SJSA1 (cell line): ENCODE measurements at regions not wholly inside any gene's neighbourhood (a gene's known extent, or its start where the extent isn't known, plus 50 kb on each side); places are given as distances from the start of the nearest gene placed in this dataset.

ENCODE experiments used
- DNase-seq, 2 experiments: peaks; one replicate each; pipeline ENCODE4 v3.0.0-alpha.2; 2015 to 2020; ENCODE audit warnings: low spot score in 2 of 2, low read depth in 1 of 2
- H3K27ac ChIP-seq: fragments of 250-450 bp; sonication (Bioruptor Pico); 2 replicates; pipeline ENCODE4 v1.5.1; 2020; ENCODE audit warnings: mild to moderate bottlenecking, moderate library complexity
- H3K27me3 ChIP-seq: fragments of 250-450 bp; sonication (Bioruptor Pico); replicated peaks from 2 replicates; pipeline ENCODE4 v1.5.1; 2020; ENCODE audit warnings: mild to moderate bottlenecking, moderate library complexity
- H3K36me3 ChIP-seq: fragments of 250-450 bp; sonication (Bioruptor Pico); 2 replicates; pipeline ENCODE4 v1.5.1; 2020; ENCODE audit warnings: mild to moderate bottlenecking
- H3K4me1 ChIP-seq: fragments of 250-450 bp; sonication (Bioruptor Pico); replicated peaks from 2 replicates; pipeline ENCODE4 v1.6.1; 2021; ENCODE audit warnings: mild to moderate bottlenecking
- H3K4me3 ChIP-seq: fragments of 250-450 bp; sonication (Bioruptor Pico); 2 replicates; pipeline ENCODE4 v1.5.1; 2020; ENCODE audit warnings: mild to moderate bottlenecking
- H3K9me3 ChIP-seq: fragments of 250-450 bp; sonication (Bioruptor Pico); replicated peaks from 2 replicates; pipeline ENCODE4 v1.5.1; 2020; ENCODE audit warnings: mild to moderate bottlenecking

DNA sequence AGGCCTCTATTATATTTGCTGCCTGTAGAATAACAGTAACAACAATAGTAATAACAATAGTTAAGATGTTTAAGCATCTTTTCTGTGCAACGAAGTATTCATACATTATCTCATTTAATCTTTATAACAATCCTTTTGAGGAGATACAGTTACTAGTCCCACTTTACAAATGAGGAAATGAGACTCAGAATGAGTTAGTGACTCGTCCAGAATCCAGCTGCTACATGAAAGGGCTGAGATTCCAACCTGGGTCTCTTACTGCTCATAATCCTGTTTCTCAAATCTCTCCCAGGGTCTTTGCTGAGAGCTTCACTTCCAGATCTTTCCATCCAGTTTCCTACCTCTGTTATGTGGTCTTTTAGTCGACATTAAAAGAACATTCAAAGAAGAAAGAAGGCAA, 173.7 kb upstream of the TMPO start:
- Histone ChIP-seq H3K27ac (no peak overlapping the region), H3K36me3 (no peaks in the 10 kb centered on the region), H3K4me1 (no peaks in the 10 kb centered on the region), H3K4me3 (no peak overlapping the region), H3K27me3 (peaks cover 10% of the 10 kb centered on the region; the same call in 1 of the 2 replicates), H3K9me3 (no peaks in the 10 kb centered on the region)
- DNase-seq, result no peak

DNA sequence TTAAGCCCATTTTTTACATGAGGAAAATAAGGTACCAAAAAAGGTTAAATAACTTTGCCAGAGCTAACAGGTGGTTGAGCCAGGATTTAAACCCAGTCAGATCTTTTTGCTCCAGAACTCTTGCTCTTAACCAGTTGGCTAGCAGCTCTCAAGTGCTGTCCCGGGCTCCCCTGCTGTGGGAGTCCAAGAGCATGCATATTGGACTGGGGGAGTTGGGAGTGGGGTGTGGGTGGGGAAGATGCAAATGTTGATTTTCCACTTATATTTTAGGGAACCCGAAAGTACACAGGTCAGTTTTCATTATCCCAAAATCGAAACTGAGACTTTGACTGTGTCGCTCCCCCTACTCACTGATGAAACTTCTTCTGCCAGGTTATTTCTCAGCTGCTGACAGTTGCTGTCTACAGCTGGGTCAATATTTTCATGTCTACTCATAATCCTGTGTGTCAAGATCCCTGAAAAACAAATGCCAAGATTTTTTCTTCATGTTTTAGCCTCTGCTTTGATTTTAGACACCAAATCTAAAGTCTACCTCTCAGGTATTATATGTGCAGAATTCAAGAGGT, 172.3 kb upstream of the TMPO start:
- no peaks in the 10 kb centered on the region for H3K4me1 ChIP-seq
- no peak overlapping the region for H3K4me3 ChIP-seq
- H3K36me3 ChIP-seq, result no peaks in the 10 kb centered on the region
- no peak overlapping the region for H3K27ac ChIP-seq
- DNase-seq, result no peak
- H3K27me3 ChIP-seq, result 0 out of 2 replicates have a peak, but pooled peaks cover 10% of the 10 kb centered on the region
- no peaks in the 10 kb centered on the region for H3K9me3 ChIP-seq

DNA sequence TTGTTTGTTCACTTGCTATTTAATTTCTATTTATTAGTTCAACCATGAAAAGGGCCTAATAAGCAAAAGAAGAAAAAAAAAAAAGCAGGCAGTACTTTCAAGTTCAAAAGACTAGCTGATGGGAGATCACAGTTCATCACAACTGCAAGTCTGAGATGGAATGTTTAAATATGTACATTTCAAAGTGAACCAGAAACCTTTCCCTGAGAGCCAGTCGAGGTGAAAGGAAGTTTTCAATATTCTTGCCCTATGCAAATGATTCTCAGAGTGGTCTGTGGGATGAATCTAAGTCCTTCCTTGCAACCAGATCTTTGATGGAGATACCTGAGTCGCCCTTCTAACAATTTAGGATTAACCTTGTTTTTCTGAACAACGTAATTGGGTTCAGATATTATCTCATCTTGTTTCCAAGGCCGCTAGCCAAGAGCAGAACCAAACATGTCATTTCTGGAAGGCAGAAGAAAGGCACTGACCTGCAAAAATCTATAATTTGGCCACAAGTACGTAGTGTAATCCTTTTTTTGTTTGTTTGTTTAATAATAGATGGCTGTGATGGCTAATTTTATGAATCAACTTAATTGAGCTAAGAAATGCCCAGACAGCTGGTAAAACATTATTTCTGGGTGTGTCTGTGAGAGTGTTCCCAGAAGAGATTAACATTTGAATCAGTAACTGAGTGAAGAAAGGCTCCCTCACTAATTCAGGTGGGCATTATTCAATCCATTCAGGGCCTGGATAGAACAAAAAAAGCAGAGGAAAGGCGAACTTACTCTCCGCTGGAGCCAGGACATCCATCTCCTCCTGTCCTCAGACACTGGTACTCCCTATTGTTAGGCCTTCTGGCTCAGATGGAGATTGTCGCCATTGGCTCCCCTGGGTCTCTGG, 171.1 kb upstream of the TMPO start:
- no peak for DNase-seq
- H3K27me3 ChIP-seq, result 0 out of 2 replicates have a peak, but pooled peaks cover 10% of the 10 kb centered on the region
- no peak overlapping the region for H3K27ac ChIP-seq
- no peaks in the 10 kb centered on the region for H3K4me1 ChIP-seq
- no peaks in the 10 kb centered on the region for H3K36me3 ChIP-seq
- H3K4me3 ChIP-seq, result no peak overlapping the region
- H3K9me3 ChIP-seq, result no peaks in the 10 kb centered on the region

DNA sequence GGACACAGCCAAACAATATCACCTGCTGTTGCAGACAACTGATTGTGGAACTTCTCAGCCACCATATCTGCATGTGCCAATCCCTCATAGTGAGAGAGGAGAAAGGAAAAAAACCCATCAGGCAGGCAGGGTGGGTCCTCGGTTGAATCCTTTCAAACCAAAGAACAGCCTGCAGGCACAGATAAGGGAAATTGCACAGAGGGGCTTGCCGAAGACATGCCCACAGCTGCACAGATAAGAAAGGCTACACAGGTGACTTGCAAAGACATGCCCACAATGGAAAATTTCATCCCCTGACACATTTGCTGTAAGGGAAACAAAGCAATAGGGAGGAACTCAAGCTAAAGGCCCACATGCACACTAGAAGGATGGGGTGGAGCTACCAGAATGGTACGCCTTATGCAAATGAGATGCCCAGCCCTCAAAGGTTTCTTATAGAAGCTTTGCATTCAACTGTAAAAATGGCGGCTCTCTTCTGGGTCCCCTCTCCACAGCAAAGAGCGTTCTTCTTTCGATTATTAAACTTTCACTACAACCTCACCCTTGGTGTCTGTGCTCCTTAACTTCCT, 170.0 kb upstream of the TMPO start:
- DNase-seq, result no peak
- H3K27ac ChIP-seq, result no peak overlapping the region
- no peak overlapping the region for H3K4me3 ChIP-seq
- no peaks in the 10 kb centered on the region for H3K4me1 ChIP-seq
- 0 out of 2 replicates have a peak, but pooled peaks cover 10% of the 10 kb centered on the region for H3K27me3 ChIP-seq
- H3K36me3 ChIP-seq, result no peaks in the 10 kb centered on the region
- no peaks in the 10 kb centered on the region for H3K9me3 ChIP-seq

DNA sequence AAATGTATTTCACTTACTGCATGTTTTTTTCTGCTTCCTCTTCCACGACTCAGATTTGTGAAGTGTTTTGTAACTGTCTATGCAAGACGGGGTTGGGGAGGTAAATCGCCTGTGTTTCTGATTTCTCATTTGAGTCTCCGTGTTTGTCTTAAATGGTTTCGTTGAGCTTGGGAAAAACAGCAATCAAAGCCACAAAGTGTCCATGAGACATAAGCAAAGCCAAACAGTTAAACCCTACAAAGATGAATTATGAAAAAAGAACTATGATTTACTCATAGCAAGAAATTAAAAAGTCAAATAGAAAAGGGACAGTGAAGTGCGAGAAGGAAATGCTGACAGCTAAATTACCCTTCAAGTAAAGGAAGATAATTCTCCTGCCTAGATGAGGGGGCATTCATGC, 164.3 kb upstream of the TMPO start:
- no peak for DNase-seq
- Histone ChIP-seq H3K36me3 (no peaks in the 10 kb centered on the region), H3K4me1 (peaks cover 11% of the 10 kb centered on the region), H3K9me3 (no peaks in the 10 kb centered on the region), H3K27ac (no peak overlapping the region), H3K4me3 (no peak overlapping the region), H3K27me3 (no peaks in the 10 kb centered on the region)

DNA sequence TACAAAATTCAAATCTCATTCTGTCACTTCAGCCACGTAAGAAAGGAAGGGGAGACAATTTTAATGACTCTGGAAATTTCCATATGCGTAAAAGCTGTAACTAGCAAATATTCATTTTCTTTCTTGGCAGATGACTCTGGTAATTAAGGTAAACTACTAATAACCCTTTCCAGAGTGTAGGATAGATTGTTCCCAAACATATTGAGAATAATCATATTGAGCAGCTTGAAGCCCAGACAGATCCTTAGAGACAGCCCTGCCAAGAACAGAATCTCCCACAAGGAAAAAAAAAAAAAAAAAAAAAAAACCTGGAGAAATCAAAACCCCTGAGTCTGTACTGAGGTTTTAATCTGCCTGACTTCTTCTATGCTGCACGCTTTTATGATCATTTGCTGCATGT, 163.6 kb upstream of the TMPO start:
- no peaks in the 10 kb centered on the region for H3K27me3 ChIP-seq
- H3K4me1 ChIP-seq, result peaks cover 11% of the 10 kb centered on the region
- no peak for DNase-seq
- H3K27ac ChIP-seq, result no peak overlapping the region
- H3K36me3 ChIP-seq, result no peaks in the 10 kb centered on the region
- no peak overlapping the region for H3K4me3 ChIP-seq
- no peaks in the 10 kb centered on the region for H3K9me3 ChIP-seq

DNA sequence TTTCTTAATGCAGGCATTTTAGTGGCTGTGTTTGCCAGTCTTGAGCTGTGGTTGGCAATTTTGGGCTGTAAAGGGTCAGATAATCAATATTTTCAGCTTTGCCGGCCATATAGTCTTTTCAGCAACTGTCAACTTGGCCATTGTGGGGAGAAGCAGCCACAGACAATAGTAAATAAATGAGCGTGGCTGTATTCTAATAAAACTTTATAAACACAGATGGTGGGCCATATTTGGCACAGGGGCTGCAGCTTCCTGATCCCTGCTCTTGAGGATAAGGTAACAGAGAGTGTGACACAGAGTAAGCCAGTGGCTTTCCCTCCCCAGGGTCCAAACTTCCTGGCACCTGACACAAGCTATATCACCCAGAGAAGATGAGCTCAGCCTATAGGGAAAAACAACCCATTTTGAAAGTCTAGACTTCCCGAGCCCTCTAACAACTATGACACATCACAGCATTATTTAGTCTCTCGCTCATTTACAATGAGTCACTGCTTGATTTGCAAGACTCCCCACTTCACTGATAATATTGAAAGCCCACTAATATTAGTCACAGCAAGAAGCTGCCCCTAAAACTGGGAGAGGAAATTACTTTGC, 163.1 kb upstream of the TMPO start:
- Histone ChIP-seq H3K27ac (peak overlapping the region; percentile 1; the same call in 1 of the 2 replicates), H3K4me3 (no peak overlapping the region), H3K4me1 (peaks cover 11% of the 10 kb centered on the region), H3K36me3 (no peaks in the 10 kb centered on the region), H3K27me3 (no peaks in the 10 kb centered on the region), H3K9me3 (no peaks in the 10 kb centered on the region)
- DNase-seq, result peak; percentile 47 to 73

DNA sequence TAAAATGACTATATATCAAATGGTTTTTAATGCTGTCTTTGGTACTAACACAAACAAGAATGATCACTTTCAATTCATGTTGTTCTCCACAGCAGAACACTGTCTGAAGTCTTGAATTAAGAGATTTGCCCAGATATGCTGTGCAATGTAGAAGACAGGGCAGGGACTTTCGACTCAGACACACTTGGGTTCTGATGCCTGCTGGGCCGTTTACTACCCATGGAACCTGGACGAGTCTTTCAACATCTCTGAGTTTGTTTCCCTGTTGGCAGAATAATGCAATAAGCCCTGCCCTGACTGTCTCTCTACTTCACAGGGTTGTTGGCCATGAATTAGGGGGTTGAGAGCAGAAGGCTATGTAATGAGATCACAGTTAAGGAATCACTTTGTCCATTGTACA, 162.6 kb upstream of the TMPO start:
- Histone ChIP-seq H3K9me3 (no peaks in the 10 kb centered on the region), H3K4me3 (no peak overlapping the region), H3K36me3 (no peaks in the 10 kb centered on the region), H3K27me3 (no peaks in the 10 kb centered on the region), H3K4me1 (peaks cover 11% of the 10 kb centered on the region), H3K27ac (peak overlapping the region; percentile 1; the same call in 1 of the 2 replicates)
- DNase-seq, result no peak

DNA sequence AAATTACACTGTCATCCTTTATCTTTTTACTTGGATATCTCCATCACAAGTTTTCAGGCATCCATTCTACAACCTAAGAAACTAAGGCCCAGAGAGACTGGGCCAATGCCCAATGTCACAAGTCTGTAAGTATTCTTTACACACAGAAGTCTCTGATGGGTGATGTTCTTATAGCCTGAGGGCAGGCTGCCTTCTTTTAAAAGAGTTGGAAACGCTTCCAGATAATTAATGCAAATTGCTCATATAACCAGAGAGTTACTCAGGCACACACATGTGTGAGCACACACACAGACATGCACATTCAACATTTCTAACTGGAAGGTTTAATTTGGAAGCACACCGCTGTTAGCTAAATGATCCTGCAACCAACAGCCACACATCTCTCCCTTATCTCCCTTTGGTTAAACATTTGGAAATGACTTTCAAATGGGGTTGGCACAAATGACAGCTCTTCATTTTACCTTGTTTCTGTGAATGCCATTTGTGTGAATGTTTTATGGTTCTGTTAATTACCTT, 160.8 kb upstream of the TMPO start:
- Histone ChIP-seq H3K36me3 (no peaks in the 10 kb centered on the region), H3K9me3 (no peaks in the 10 kb centered on the region), H3K4me1 (peaks cover 11% of the 10 kb centered on the region), H3K27me3 (no peaks in the 10 kb centered on the region; the same call in 1 of the 2 replicates), H3K4me3 (no peak overlapping the region), H3K27ac (no peak overlapping the region)
- DNase-seq, result no peak

DNA sequence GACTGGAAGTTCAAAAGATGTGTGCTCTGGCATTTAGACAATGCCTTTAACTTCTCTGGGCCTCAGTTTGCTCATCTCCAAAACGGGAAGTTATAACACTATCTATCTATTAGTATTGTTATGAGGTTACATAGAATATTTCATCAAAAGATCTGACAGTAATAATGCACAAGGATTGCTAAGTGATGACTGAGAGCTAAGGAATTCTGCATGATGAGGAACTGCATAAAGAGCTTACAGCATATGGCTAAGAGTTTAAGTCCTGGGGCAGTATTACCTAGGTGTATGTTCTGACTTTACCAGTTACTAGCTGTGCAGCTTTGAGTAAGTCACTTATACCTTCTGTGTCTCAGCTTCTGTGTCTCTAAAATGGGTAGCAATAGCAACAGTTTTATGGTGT, 160.1 kb upstream of the TMPO start:
- no peaks in the 10 kb centered on the region for H3K36me3 ChIP-seq
- H3K4me3 ChIP-seq, result no peak overlapping the region
- no peak overlapping the region for H3K27ac ChIP-seq
- no peaks in the 10 kb centered on the region for H3K9me3 ChIP-seq
- peaks cover 11% of the 10 kb centered on the region for H3K4me1 ChIP-seq
- no peaks in the 10 kb centered on the region; the same call in 1 of the 2 replicates for H3K27me3 ChIP-seq
- no peak for DNase-seq

DNA sequence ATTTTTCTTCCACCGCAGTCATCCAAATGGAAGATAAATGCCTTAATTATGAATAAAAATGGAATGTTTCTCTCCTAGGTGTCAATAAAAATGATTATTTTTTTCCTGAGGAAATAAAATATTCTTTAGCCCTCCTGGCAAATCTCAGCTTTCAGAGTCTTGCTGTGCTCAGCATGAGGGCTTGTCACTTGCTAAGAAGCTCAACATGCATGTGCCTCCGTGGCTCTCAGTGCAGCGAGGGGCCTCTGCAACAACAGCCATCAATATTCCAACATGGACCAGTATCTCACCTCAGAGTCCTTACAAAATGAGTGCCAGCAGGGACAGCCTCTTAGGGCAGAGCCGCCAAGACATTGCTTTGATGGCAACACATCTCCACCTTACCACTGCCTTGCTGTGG, 159.5 kb upstream of the TMPO start:
- Histone ChIP-seq H3K9me3 (no peaks in the 10 kb centered on the region), H3K27me3 (no peaks in the 10 kb centered on the region; the same call in 1 of the 2 replicates), H3K4me3 (no peak overlapping the region), H3K36me3 (no peaks in the 10 kb centered on the region), H3K4me1 (peaks cover 11% of the 10 kb centered on the region), H3K27ac (no peak overlapping the region)
- DNase-seq, result no peak

DNA sequence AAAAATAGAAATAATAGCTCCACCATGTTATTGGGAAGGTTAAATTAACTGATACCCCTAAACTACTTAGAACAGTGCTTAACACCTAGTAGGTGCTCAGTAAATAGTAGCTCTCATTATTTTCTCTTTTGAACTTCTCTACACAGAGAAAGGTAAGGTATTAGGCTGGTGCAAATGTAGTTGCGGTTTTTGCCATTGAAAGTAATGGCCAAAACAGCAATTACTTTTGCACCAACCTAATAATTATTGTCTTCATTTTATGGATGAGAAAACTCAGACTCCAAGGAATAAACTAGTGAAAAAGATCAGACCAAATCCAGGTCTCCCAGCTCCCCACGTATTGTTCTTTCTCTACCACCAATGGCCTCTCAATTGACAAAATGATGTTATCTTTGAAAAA, 157.2 kb upstream of the TMPO start:
- Histone ChIP-seq H3K36me3 (no peaks in the 10 kb centered on the region), H3K27ac (no peak overlapping the region), H3K9me3 (no peaks in the 10 kb centered on the region), H3K4me1 (peaks cover 1% of the 10 kb centered on the region), H3K27me3 (peaks cover 6% of the 10 kb centered on the region; the same call in 1 of the 2 replicates), H3K4me3 (no peak overlapping the region)
- no peak for DNase-seq

DNA sequence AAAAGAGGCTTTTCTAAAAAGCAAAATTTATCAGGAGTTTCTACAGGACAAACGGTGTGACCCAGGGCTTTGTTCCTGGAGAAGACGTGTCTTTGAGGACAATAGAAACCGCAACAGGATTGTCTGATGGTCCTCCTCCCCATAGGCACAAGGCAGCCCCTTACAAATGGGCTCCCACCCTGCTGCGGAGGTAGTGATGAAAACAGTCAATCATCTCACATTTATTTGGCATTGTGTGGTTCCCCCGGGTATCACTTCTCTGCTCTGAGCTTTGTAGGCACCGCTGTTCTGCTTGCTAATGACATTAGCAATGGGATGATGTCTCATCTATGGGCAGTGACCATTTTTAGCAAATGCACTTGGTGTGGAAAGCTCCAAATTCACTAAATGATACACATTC, 155.5 kb upstream of the TMPO start:
- peaks cover 6% of the 10 kb centered on the region; the same call in 1 of the 2 replicates for H3K27me3 ChIP-seq
- H3K4me3 ChIP-seq, result no peak overlapping the region
- no peak for DNase-seq
- no peak overlapping the region for H3K27ac ChIP-seq
- no peaks in the 10 kb centered on the region for H3K36me3 ChIP-seq
- no peaks in the 10 kb centered on the region for H3K9me3 ChIP-seq
- H3K4me1 ChIP-seq, result no peaks in the 10 kb centered on the region
